Right cardiac atrium (tissue), 5 donors: ENCODE measurements at regions not wholly inside any gene's neighbourhood (a gene's known extent, or its start where the extent isn't known, plus 50 kb on each side); places are given as distances from the start of the nearest gene placed in this dataset.

Experiments used
- ATAC-seq, 2 donors: fragments of 200-7000 bp; cut with Tn5 transposase; one replicate each; pipeline versions ENCODE4 v1.8.0 to v1.9.1; 2020; ENCODE audit warnings: moderate library complexity in 2 of 2, mild to moderate bottlenecking in 1 of 2
- DNase-seq, 3 donors: peaks; one replicate each; pipeline ENCODE4 v3.0.0-alpha.2; 2020
- H3K27ac ChIP-seq: one replicate; pipeline ENCODE4 v1.5.1; 2013; ENCODE audit warnings: mild to moderate bottlenecking, low read length, control low read depth, moderate library complexity
- H3K27me3 ChIP-seq: one replicate; pipeline ENCODE4 v1.6.1; 2013; ENCODE audit not compliant: control insufficient read depth, insufficient read depth
- H3K4me1 ChIP-seq: one replicate; pipeline ENCODE4 v1.6.1; 2013; ENCODE audit warnings: low read length; ENCODE audit not compliant: control insufficient read depth, insufficient read depth
- H3K4me3 ChIP-seq: one replicate; pipeline ENCODE4 v1.5.1; 2013; ENCODE audit warnings: low read length, control low read depth
- H3K9me3 ChIP-seq: one replicate; pipeline ENCODE4 v1.6.1; 2013; ENCODE audit warnings: low read length; ENCODE audit not compliant: control insufficient read depth
- WGBS: extraction: QIAGEN DNeasy Blood & Tissue Kit; methylation state at CpG from one replicate; pipeline ENCODE4 v1.1.7; 2013; 5-methylcytosine and 5-hydroxymethylcytosine counted together
- intact Hi-C, 4 donors: fragments of 100-400 bp; cut with DNase I; formaldehyde crosslinking; loops; one replicate each; pipeline versions ENCODE4 v1.11.0 to v1.14.0; 2022 to 2023
- donor health status: healthy with polysubstance abuse.
- donor health status: DM: no; HTN: yes; CAD: no.
- donor health status: DM: no; HTN: no; CAD: no.
- donor health status: DM: no; HTN: yes; CAD: no; lungs with severe emphysema.
- donor health status: DM: yes; HTN: yes; CAD: no.

DNA sequence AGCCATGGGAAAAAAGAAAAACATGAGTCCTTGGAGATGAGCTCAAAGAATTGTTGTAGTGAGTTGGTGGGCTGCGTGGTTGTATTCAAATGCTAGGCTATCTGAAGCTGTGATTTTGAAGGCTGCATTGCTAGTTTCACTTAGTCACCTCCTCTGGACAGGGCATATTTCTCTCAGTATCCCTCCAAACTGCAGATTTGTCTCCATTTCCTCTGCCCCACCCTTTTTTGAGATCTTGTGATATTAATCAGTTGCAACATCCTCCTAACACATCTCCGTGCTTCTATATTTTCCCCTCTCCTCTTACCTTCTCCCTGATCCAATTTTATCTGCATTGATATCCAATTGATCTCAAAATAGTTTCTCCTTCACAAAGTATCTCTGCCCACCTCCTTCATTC is 1048.0 kb upstream of the WWC1 start:
- no peak for ATAC-seq
- H3K27ac ChIP-seq: no peak overlapping the region
- no peaks in the 10 kb centered on the region for H3K27me3 ChIP-seq
- WGBS: 70% methylated on average over 2 of the region's 2 CpGs
- no peak for DNase-seq
- no peaks in the 10 kb centered on the region for H3K9me3 ChIP-seq
- H3K4me3 ChIP-seq: no peak overlapping the region
- H3K4me1 ChIP-seq: no peaks in the 10 kb centered on the region
- intact Hi-C loops: no loop called here

GRCh38 chr5:167244583-167244982 is 1046.9 kb upstream of the WWC1 start:
- intact Hi-C loops: no loop called here
- no peak for DNase-seq
- no peaks in the 10 kb centered on the region for H3K4me1 ChIP-seq
- ATAC-seq: no peak
- WGBS: 59% methylated on average over 4 of the region's 4 CpGs
- no peaks in the 10 kb centered on the region for H3K27me3 ChIP-seq
- no peak overlapping the region for H3K27ac ChIP-seq
- no peaks in the 10 kb centered on the region for H3K9me3 ChIP-seq
- H3K4me3 ChIP-seq: no peak overlapping the region

- 60% methylated on average over 1 of the region's 1 CpG for WGBS
- H3K4me3 ChIP-seq: no peak overlapping the region
- H3K27me3 ChIP-seq: no peaks in the 10 kb centered on the region
- intact Hi-C loops: no loop called here
- DNase-seq: no peak
- no peaks in the 10 kb centered on the region for H3K9me3 ChIP-seq
- no peaks in the 10 kb centered on the region for H3K4me1 ChIP-seq
- H3K27ac ChIP-seq: no peak overlapping the region
- ATAC-seq: no peak
Observed at GRCh38 chr5:167245868-167246267, 1045.6 kb upstream of the WWC1 start.

DNA sequence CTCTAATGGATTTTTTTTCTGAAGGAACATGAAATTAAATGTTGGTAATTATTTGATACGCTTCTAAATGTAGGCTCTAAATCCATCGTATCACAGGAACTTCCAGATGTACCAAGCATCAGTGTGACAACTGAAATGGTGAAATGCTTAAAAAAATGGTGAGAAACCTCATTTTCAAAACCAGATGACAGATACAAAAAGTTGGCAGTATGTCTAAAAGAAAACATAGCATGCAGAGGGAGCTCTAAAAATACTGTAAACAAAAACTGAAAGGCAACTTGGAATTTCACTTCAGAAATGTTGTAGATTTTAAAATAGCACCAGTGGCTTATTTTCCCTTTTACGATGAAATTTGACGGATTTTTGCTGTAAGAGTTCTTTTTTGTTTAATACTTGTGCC is 1043.6 kb upstream of the WWC1 start:
- Histone ChIP-seq H3K4me3 (no peak overlapping the region), H3K27me3 (no peaks in the 10 kb centered on the region), H3K9me3 (no peaks in the 10 kb centered on the region), H3K27ac (no peak overlapping the region), H3K4me1 (no peaks in the 10 kb centered on the region)
- 73% methylated on average over 4 of the region's 4 CpGs for WGBS
- intact Hi-C loops: no loop called here
- DNase-seq (no peak), ATAC-seq (no peak)

DNA sequence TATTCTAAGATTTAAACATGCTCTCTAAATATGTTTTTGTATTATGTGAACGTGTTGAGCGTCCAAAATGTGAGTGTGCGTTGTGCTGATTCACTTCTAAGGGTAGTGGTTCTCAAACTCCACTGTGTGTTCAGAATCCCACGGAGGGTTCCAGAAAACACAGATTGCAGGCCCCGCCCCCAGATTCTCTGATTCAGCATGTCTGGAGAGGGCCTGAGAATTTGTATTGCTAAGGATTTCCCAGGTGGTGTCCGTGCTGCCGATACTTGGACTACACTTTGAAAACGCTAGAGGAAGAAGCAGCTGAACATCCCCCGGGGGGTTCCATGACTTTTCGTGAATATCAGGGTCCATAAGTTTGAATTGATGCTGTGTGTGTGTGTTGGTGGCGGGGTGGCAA is 1043.2 kb upstream of the WWC1 start:
- intact Hi-C loops: no loop called here
- H3K27ac ChIP-seq: no peak overlapping the region

DNA sequence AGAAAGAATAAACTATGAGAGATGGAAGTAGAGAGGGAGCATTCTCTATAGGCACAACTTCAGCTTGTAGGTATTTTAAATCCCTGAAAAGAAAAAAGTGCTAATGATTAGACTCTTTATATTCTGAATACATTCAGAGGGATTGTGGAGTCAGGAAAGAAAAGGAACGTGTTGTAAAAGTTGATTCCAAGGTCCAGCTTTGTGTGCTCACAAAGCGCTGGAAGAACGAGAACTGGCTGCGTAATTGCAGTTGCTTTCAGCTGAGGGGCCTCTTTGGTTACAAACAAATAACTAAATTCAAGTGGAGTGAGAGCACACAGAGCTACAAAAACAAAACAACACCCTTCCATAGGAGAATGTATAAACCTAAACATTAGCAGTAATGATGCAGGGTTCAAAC is 1040.4 kb upstream of the WWC1 start:
- H3K27ac ChIP-seq: no peak overlapping the region
- H3K4me1 ChIP-seq: no peaks in the 10 kb centered on the region
- ATAC-seq (no peak), DNase-seq (no peak)
- H3K9me3 ChIP-seq: no peaks in the 10 kb centered on the region
- intact Hi-C loops: no loop called here
- H3K4me3 ChIP-seq: no peak overlapping the region
- WGBS: 86% methylated on average over 4 of the region's 4 CpGs
- H3K27me3 ChIP-seq: no peaks in the 10 kb centered on the region

More for the DNA sequence above, 1043.2 kb upstream of the WWC1 start:
- no peak for DNase-seq
- no peaks in the 10 kb centered on the region for H3K27me3 ChIP-seq
- no peaks in the 10 kb centered on the region for H3K4me1 ChIP-seq
- WGBS: 79% methylated on average over 11 of the region's 11 CpGs
- H3K9me3 ChIP-seq: no peaks in the 10 kb centered on the region
- ATAC-seq: no peak
- H3K4me3 ChIP-seq: no peak overlapping the region

GRCh38 chr5:167254132-167254531 is 1037.3 kb upstream of the WWC1 start:
- Histone ChIP-seq H3K4me1 (no peaks in the 10 kb centered on the region), H3K27ac (no peak overlapping the region), H3K9me3 (no peaks in the 10 kb centered on the region), H3K4me3 (no peak overlapping the region), H3K27me3 (no peaks in the 10 kb centered on the region)
- WGBS: 87% methylated on average over 3 of the region's 3 CpGs
- intact Hi-C loops: no loop called here
- DNase-seq (no peak), ATAC-seq (no peak)

GRCh38 chr5:167255926-167256325 is 1035.5 kb upstream of the WWC1 start:
- 77% methylated on average over 2 of the region's 2 CpGs for WGBS
- no peak for DNase-seq
- H3K27ac ChIP-seq: no peak overlapping the region

DNA sequence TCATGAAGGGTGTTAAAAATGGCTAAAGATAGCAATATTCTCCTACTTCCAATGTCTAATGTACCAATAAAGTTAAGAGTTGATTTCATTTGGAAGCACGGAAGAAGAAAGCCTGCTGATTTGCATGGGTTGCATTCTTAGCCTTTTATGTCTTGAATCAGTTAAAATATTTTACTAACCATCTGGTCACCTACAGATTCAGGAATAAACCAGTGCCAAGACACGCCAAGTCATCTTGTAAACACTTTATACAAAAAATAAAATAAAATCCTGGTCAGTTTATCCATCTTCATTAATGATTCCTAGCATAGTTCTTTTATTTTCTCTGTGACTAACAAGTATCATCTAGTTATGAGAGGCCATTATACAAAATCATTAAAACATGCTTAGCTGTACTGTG is 1031.6 kb upstream of the WWC1 start:
- Histone ChIP-seq H3K4me3 (no peak overlapping the region), H3K4me1 (no peaks in the 10 kb centered on the region), H3K27ac (no peak overlapping the region), H3K27me3 (no peaks in the 10 kb centered on the region), H3K9me3 (no peaks in the 10 kb centered on the region)
- ATAC-seq: no peak
- WGBS: 76% methylated on average over 2 of the region's 2 CpGs
- intact Hi-C loops: no loop called here
- no peak for DNase-seq

More at GRCh38 chr5:167255926-167256325, 1035.5 kb upstream of the WWC1 start:
- Histone ChIP-seq H3K4me1 (no peaks in the 10 kb centered on the region), H3K27me3 (no peaks in the 10 kb centered on the region), H3K4me3 (no peak overlapping the region), H3K9me3 (no peaks in the 10 kb centered on the region)
- intact Hi-C loops: no loop called here
- no peak for ATAC-seq

DNA sequence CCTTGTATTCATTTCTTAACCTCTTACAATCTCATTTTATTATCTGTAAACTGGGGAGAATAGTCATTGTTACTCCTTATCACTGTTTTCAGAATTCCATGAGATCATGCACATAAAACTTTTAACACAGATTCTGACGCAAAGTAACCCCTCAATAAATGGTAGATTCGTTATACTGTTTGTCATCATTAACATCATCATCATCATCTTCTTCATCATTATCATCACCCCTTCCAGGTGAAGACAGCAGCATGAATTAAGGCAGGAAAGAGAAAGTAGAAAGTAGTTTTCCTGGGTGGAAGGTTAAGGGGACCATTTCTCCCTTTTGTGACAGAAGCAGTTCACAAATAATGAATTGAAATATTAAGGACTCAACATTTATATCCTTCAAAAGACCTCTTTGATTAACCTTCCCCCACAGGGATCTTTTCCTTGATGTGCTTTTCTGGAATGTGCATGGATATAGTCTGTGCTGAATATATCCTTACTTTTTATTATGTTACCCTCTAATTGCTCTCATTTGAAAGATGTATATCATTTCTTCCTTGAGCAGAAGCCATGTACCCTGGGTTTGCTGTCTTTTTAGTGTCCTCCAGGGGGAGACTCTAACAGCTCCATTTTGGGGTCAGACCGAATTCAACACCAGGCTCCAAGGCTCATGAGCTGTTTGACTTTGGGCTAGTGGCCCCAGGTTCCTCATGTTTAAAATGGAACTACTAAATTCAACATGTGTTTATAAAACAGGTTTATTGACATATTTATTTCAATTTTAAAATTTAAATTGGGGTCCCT is 1029.9 kb upstream of the WWC1 start:
- H3K9me3 ChIP-seq: no peaks in the 10 kb centered on the region
- H3K4me3 ChIP-seq: no peak overlapping the region
- DNase-seq (no peak), ATAC-seq (no peak)
- intact Hi-C loops: no loop called here
- no peaks in the 10 kb centered on the region for H3K27me3 ChIP-seq
- H3K27ac ChIP-seq: no peak overlapping the region
- WGBS: 67% methylated on average over 3 of the region's 3 CpGs
- H3K4me1 ChIP-seq: no peaks in the 10 kb centered on the region

GRCh38 chr5:167263185-167263584 is 1028.3 kb upstream of the WWC1 start:
- Histone ChIP-seq H3K4me3 (no peak overlapping the region), H3K4me1 (no peaks in the 10 kb centered on the region), H3K27me3 (no peaks in the 10 kb centered on the region), H3K27ac (no peak overlapping the region), H3K9me3 (no peaks in the 10 kb centered on the region)
- intact Hi-C loops: no loop called here
- 85% methylated on average over 4 of the region's 4 CpGs for WGBS
- DNase-seq (no peak), ATAC-seq (no peak)

GRCh38 chr5:167264348-167264747 is 1027.1 kb upstream of the WWC1 start:
- DNase-seq (no peak), ATAC-seq (no peak)
- WGBS: 65% methylated on average over 7 of the region's 7 CpGs
- H3K4me1 ChIP-seq: no peaks in the 10 kb centered on the region
- H3K9me3 ChIP-seq: no peaks in the 10 kb centered on the region
- intact Hi-C loops: no loop called here
- H3K27me3 ChIP-seq: no peaks in the 10 kb centered on the region
- no peak overlapping the region for H3K4me3 ChIP-seq
- H3K27ac ChIP-seq: no peak overlapping the region
